CD4-positive, alpha-beta T cell (primary cell): ENCODE measurements at regions not wholly inside any gene's neighbourhood (a gene's known extent, or its start where the extent isn't known, plus 50 kb on each side); places are given as distances from the start of the nearest gene placed in this dataset.

Source experiments
- ATAC-seq: fragments of 200-7000 bp; cut with Tn5 transposase; one replicate; pipeline ENCODE4 v1.10.0; 2022; ENCODE audit warnings: mild to moderate bottlenecking; ENCODE audit not compliant: poor library complexity
- CTCF ChIA-PET: fragments of 350-600 bp; sonication (Branson Sonifier 250); formaldehyde crosslinking; loops from one replicate; lab custom pipeline; 2021; ENCODE audit warnings: antibody characterized with exemption, inconsistent platforms; lab: Charles Lee
- POLR2A ChIA-PET: fragments of 350-600 bp; sonication (Branson Sonifier 250); formaldehyde crosslinking; loops from one replicate; lab custom pipeline; 2021; ENCODE audit warnings: antibody characterized with exemption, inconsistent platforms; lab: Charles Lee
- DNase-seq, 14 experiments: peaks; one replicate each; pipeline ENCODE4 v3.0.0-alpha.2; 2013 to 2020; ENCODE audit warnings: mixed read lengths in 2 of 14
- H3K27ac ChIP-seq, 2 donors: one replicate each; pipeline versions ENCODE4 v1.5.1 to v1.7.0; 2013; ENCODE audit warnings: low read length in 2 of 2, low read depth in 1 of 2, mild to moderate bottlenecking in 1 of 2
- H3K27me3 ChIP-seq, 2 experiments: 1 replicate in 1 of 2; 2 replicates in 1 of 2; pipeline versions ENCODE4 v1.6.1 to v1.7.0; 2013; ENCODE audit warnings: low read length in 2 of 2, control low read depth in 1 of 2, mild to moderate bottlenecking in 1 of 2, moderate library complexity in 1 of 2; ENCODE audit not compliant: insufficient read depth in 2 of 2, control insufficient read depth in 1 of 2
- H3K36me3 ChIP-seq: one replicate; pipeline ENCODE4 v1.6.1; 2013; ENCODE audit warnings: low read length, control low read depth; ENCODE audit not compliant: insufficient read depth
- H3K4me1 ChIP-seq: one replicate; pipeline ENCODE4 v1.6.1; 2013; ENCODE audit warnings: low read length, control low read depth; ENCODE audit not compliant: insufficient read depth
- H3K4me3 ChIP-seq: one replicate; pipeline ENCODE4 v1.5.1; 2013; ENCODE audit warnings: mild to moderate bottlenecking, low read length, moderate library complexity
- H3K9me3 ChIP-seq, 2 experiments: 1 replicate in 1 of 2; 2 replicates in 1 of 2; pipeline versions ENCODE4 v1.6.1 to v1.7.0; 2013; ENCODE audit warnings: low read length in 2 of 2, mild to moderate bottlenecking in 2 of 2, control low read depth in 1 of 2, moderate library complexity in 1 of 2; ENCODE audit not compliant: control insufficient read depth in 1 of 2, insufficient read depth in 1 of 2
- H3K27ac Mint-ChIP-seq: one replicate; pipeline ENCODE4 v1.8.0; 2020; ENCODE audit warnings: mixed read lengths
- H3K27me3 Mint-ChIP-seq: one replicate; pipeline ENCODE4 v1.8.0; 2021; ENCODE audit warnings: mixed read lengths
- H3K36me3 Mint-ChIP-seq: one replicate; pipeline ENCODE4 v1.8.0; 2021; ENCODE audit warnings: low read depth, mixed read lengths
- H3K4me1 Mint-ChIP-seq: one replicate; pipeline ENCODE4 v1.8.0; 2021; ENCODE audit warnings: low read depth, mixed read lengths
- H3K4me3 Mint-ChIP-seq: one replicate; pipeline ENCODE4 v1.8.0; 2020; ENCODE audit warnings: mild to moderate bottlenecking, mixed read lengths
- H3K9me3 Mint-ChIP-seq: one replicate; pipeline ENCODE4 v1.8.0; 2020; ENCODE audit warnings: mixed read lengths
- CTCF ChIP-seq: fragments of 200-600 bp; IDR thresholded peaks from one replicate; pipeline ENCODE4 v1.8.0; 2022; ENCODE audit warnings: antibody characterized with exemption, mild to moderate bottlenecking
- intact Hi-C, 2 experiments: fragments of 100-400 bp; cut with DNase I in 1 of 2; cut with micrococcal nuclease in 1 of 2; formaldehyde crosslinking; loops; one replicate each; pipeline versions ENCODE4 v1.15.1 to v1.9.0; 2023 to 2025; cut with DNase I, micrococcal nuclease

- intact Hi-C loops: no loop called here
- no peak for TF ChIP-seq CTCF
- Mint-ChIP-seq H3K36me3 (no peaks in the 10 kb centered on the region), H3K9me3 (peaks cover 2% of the 10 kb centered on the region), H3K27ac (no peak overlapping the region), H3K4me3 (no peak overlapping the region), H3K27me3 (peaks cover 13% of the 10 kb centered on the region), H3K4me1 (no peaks in the 10 kb centered on the region)
- Histone ChIP-seq H3K4me1 (no peaks in the 10 kb centered on the region), H3K9me3 (no peaks in the 10 kb centered on the region), H3K27me3 (peaks cover 0 to 3% of the 10 kb centered on the region in 2 experiments), H3K36me3 (no peaks in the 10 kb centered on the region), H3K4me3 (no peak overlapping the region), H3K27ac (no peak overlapping the region)
- POLR2A ChIA-PET: interaction anchor here (0.6 kb wide), 1 partner anchor 11 kb away, joined by 3 read pairs; no protein-coding TSS in a partner anchor
- ATAC-seq (no peak), DNase-seq (no peak)
- CTCF ChIA-PET: no interaction called here
Measured at GRCh38 chr3:167941234-167941995, 154.3 kb downstream of the GOLIM4 start.

GRCh38 chr3:167940241-167940640 lies 155.5 kb downstream of the GOLIM4 start:
- CTCF ChIA-PET: interaction anchor here (0.9 kb wide), 1 partner anchor 9 kb away, joined by 3 read pairs; no protein-coding TSS in a partner anchor
- no peak overlapping the region for H3K27ac Mint-ChIP-seq
- no peak for ATAC-seq
- Histone ChIP-seq H3K27ac (no peak overlapping the region), H3K4me3 (no peak overlapping the region), H3K27me3 (peaks cover 0 to 3% of the 10 kb centered on the region in 2 experiments), H3K4me1 (no peaks in the 10 kb centered on the region), H3K9me3 (no peaks in the 10 kb centered on the region), H3K36me3 (no peaks in the 10 kb centered on the region)
- intact Hi-C loops: no loop called here
- no peaks in the 10 kb centered on the region for H3K36me3 Mint-ChIP-seq
- H3K9me3 Mint-ChIP-seq: peaks cover 2% of the 10 kb centered on the region
- POLR2A ChIA-PET: no interaction called here
- peaks cover 13% of the 10 kb centered on the region for H3K27me3 Mint-ChIP-seq
- H3K4me3 Mint-ChIP-seq: no peak overlapping the region
- no peaks in the 10 kb centered on the region for H3K4me1 Mint-ChIP-seq
- TF ChIP-seq CTCF: no peak
- no peak for DNase-seq

- H3K36me3 Mint-ChIP-seq: no peaks in the 10 kb centered on the region
- no peak overlapping the region for H3K27ac Mint-ChIP-seq
- no peak for TF ChIP-seq CTCF
- Histone ChIP-seq H3K4me3 (no peak overlapping the region), H3K36me3 (no peaks in the 10 kb centered on the region), H3K9me3 (no peaks in the 10 kb centered on the region), H3K27me3 (no peaks in the 10 kb centered on the region), H3K4me1 (no peaks in the 10 kb centered on the region), H3K27ac (no peak overlapping the region)
- peaks cover 2% of the 10 kb centered on the region for H3K9me3 Mint-ChIP-seq
- no peak overlapping the region for H3K4me3 Mint-ChIP-seq
- intact Hi-C loops: no loop called here
- H3K4me1 Mint-ChIP-seq: no peaks in the 10 kb centered on the region
- H3K27me3 Mint-ChIP-seq: peaks cover 13% of the 10 kb centered on the region
- POLR2A ChIA-PET: no interaction called here
- CTCF ChIA-PET: no interaction called here
- no peak for DNase-seq
- no peak for ATAC-seq
Measured at GRCh38 chr3:167938516-167938915, 157.2 kb downstream of the GOLIM4 start.
